MG63 (cell line): ENCODE measurements at regions not wholly inside any gene's neighbourhood (a gene's known extent, or its start where the extent isn't known, plus 50 kb on each side); places are given as distances from the start of the nearest gene placed in this dataset.
"Not testable (repeated sequence)": the region's sequence is repeated elsewhere in the genome, so short reads cannot be mapped to it uniquely, and the experiment has no call there.

ENCODE experiments used
- DNase-seq: peaks from one replicate; pipeline ENCODE4 v3.0.0-alpha.2; 2020
- H3K27me3 ChIP-seq: fragments of 250-450 bp; sonication (Bioruptor Pico); 2 replicates; pipeline ENCODE4 v1.5.1; 2020; ENCODE audit warnings: mild to moderate bottlenecking, moderate library complexity
- H3K36me3 ChIP-seq: fragments of 250-450 bp; sonication (Bioruptor Pico); 2 replicates; pipeline ENCODE4 v1.5.1; 2020; ENCODE audit warnings: mild to moderate bottlenecking, moderate library complexity
- H3K4me3 ChIP-seq: fragments of 250-450 bp; sonication (Bioruptor Pico); 2 replicates; pipeline ENCODE4 v1.5.1; 2020; ENCODE audit warnings: mild to moderate bottlenecking, moderate library complexity
- H3K9me3 ChIP-seq: fragments of 250-450 bp; sonication (Bioruptor Pico); 2 replicates; pipeline ENCODE4 v1.5.1; 2020; ENCODE audit warnings: mild to moderate bottlenecking, moderate library complexity

- H3K27me3 ChIP-seq, DNase-seq, H3K4me3 ChIP-seq, H3K36me3 ChIP-seq, H3K9me3 ChIP-seq: not testable (repeated sequence)
Observed at GRCh38 chr12:78575208-78575607, 289.4 kb upstream of the SYT1 start.

DNA sequence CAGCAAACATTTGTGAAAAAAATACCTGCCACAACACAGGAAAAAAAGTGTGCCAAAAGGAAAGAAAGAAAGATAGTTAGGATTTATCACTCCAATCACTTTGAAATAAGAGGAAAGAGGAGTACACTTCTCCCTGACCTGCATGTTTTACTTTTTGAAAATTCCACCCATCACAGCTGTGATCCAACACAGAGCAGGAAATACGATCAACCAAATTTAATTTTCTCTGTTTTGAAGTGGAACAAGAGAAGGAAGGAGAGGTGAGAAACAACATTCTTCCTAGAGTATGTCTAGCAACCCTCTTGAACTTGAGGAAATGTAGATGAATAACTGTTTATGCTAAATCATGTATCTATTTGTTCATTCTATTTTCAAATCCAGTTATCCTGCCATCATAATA, 284.7 kb upstream of the SYT1 start:
- H3K27me3 ChIP-seq, result no peaks in the 10 kb centered on the region
- H3K9me3 ChIP-seq, result peaks cover 3% of the 10 kb centered on the region
- H3K36me3 ChIP-seq, result no peaks in the 10 kb centered on the region
- H3K4me3 ChIP-seq, result no peak overlapping the region
- no peak for DNase-seq

GRCh38 chr12:78580296-78580695, 284.3 kb upstream of the SYT1 start:
- peaks cover 5% of the 10 kb centered on the region for H3K9me3 ChIP-seq
- H3K36me3 ChIP-seq, result no peaks in the 10 kb centered on the region
- no peak overlapping the region for H3K4me3 ChIP-seq
- DNase-seq, result no peak
- H3K27me3 ChIP-seq, result no peaks in the 10 kb centered on the region

GRCh38 chr12:78584695-78585094, 279.9 kb upstream of the SYT1 start:
- H3K9me3 ChIP-seq, result peaks cover 5% of the 10 kb centered on the region
- no peaks in the 10 kb centered on the region for H3K27me3 ChIP-seq
- DNase-seq, result no peak
- no peak overlapping the region for H3K4me3 ChIP-seq
- no peaks in the 10 kb centered on the region for H3K36me3 ChIP-seq

GRCh38 chr12:78585132-78585531, 279.4 kb upstream of the SYT1 start:
- H3K9me3 ChIP-seq, result peaks cover 5% of the 10 kb centered on the region
- H3K4me3 ChIP-seq, result no peak overlapping the region
- DNase-seq, result no peak
- no peaks in the 10 kb centered on the region for H3K36me3 ChIP-seq
- H3K27me3 ChIP-seq, result no peaks in the 10 kb centered on the region

DNA sequence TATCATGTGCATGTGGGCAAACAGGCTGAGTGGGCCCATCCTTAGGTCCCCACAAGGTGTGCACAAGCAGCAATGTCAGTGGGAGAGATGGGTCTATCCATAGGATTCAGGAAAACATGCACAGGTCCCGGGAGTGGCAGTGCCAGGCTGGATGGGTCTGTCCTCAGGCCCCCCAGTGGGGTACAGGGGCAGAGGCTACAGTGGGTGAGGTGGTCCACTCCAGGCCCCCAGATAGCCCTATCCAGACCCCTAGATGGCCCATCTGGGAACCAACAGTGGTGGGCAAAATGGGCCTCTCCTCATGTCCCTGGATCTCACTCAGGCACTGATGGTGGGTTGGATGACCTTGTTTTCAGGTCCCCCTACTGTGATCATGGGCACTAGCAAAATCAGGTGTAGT, 277.8 kb upstream of the SYT1 start:
- Histone ChIP-seq H3K9me3 (peaks cover 5% of the 10 kb centered on the region), H3K36me3 (no peaks in the 10 kb centered on the region), H3K4me3 (no peak overlapping the region), H3K27me3 (no peaks in the 10 kb centered on the region)
- no peak for DNase-seq

GRCh38 chr12:78599366-78599765, 265.2 kb upstream of the SYT1 start:
- DNase-seq, result no peak
- Histone ChIP-seq H3K4me3 (no peak overlapping the region), H3K27me3 (no peaks in the 10 kb centered on the region), H3K9me3 (no peaks in the 10 kb centered on the region), H3K36me3 (no peaks in the 10 kb centered on the region)

GRCh38 chr12:78600541-78600940, 264.0 kb upstream of the SYT1 start:
- H3K36me3 ChIP-seq, result no peaks in the 10 kb centered on the region
- no peaks in the 10 kb centered on the region for H3K27me3 ChIP-seq
- no peak for DNase-seq
- H3K4me3 ChIP-seq, result no peak overlapping the region
- H3K9me3 ChIP-seq, result no peaks in the 10 kb centered on the region

DNA sequence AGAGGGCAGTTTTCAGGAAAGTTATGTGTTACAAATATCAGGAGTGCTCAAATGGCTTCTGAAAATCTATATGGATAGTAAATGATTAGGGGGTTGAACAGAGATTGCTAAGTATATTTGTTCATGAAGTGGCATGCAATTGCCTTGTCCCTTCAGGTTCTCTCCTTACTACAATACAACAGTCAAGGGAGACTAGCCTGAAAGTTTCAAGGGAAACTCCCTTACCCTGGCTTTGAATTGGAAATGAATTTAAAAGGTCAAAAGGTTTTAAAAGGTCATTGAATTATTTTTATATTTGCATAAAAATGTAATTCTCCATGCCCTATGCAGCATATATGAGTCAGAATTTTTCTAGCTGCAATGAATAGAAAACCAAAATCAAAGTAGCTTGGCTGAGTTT, 253.1 kb upstream of the SYT1 start:
- Histone ChIP-seq H3K4me3 (no peak overlapping the region), H3K36me3 (no peaks in the 10 kb centered on the region), H3K27me3 (no peaks in the 10 kb centered on the region), H3K9me3 (no peaks in the 10 kb centered on the region)
- DNase-seq, result no peak

DNA sequence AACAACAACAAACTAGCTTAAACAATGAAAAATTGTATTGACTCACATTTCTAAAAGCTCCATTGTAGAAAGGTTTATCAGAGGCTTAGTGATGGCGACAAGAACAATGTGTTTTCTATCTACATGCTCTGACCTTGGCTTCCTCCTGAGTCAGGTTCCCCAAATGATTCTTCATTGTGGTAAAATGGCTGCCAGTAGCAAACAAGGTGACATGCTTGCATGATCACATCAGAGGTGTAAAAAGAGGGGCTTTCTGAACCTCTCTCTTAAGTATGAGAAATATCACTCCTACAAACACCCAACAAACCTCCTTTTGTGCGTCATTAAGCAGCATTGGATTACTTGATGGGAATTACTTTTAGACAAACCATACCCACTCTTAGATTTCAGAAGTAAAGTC, 252.4 kb upstream of the SYT1 start:
- Histone ChIP-seq H3K4me3 (no peak overlapping the region), H3K36me3 (no peaks in the 10 kb centered on the region), H3K9me3 (no peaks in the 10 kb centered on the region), H3K27me3 (no peaks in the 10 kb centered on the region)
- no peak for DNase-seq

DNA sequence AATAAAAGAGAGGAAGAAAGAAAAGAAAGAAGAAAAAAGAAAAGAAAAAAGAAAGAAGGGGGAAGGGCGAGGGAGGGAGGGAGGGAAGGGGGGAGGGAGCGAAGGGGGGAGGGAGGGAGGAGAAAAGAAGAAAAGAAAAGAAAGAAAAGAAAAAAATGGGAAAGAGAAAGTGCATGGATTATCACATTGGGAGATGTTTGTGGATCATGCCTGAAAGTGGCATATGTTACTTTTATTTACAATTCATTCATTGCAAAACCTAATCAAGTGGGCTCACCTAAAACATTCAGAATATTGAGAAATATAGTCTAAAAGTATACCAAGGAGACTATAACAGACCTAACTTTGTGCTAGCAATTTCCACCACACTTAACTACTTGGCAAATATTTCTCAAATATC, 246.9 kb upstream of the SYT1 start:
- Histone ChIP-seq H3K36me3 (no peaks in the 10 kb centered on the region), H3K27me3 (no peaks in the 10 kb centered on the region), H3K9me3 (no peaks in the 10 kb centered on the region), H3K4me3 (no peak overlapping the region)
- no peak for DNase-seq

- Histone ChIP-seq H3K9me3 (no peaks in the 10 kb centered on the region), H3K27me3 (no peaks in the 10 kb centered on the region), H3K4me3 (no peak overlapping the region), H3K36me3 (no peaks in the 10 kb centered on the region)
- no peak for DNase-seq
Observed at GRCh38 chr12:78622529-78623195, 241.9 kb upstream of the SYT1 start.

- Histone ChIP-seq H3K4me3 (no peak overlapping the region), H3K27me3 (no peaks in the 10 kb centered on the region), H3K36me3 (no peaks in the 10 kb centered on the region), H3K9me3 (no peaks in the 10 kb centered on the region)
- no peak for DNase-seq
Observed at GRCh38 chr12:78628491-78629100, 236.0 kb upstream of the SYT1 start.

GRCh38 chr12:78636231-78636855, 228.2 kb upstream of the SYT1 start:
- no peaks in the 10 kb centered on the region for H3K9me3 ChIP-seq
- no peak for DNase-seq
- H3K27me3 ChIP-seq, result no peaks in the 10 kb centered on the region
- no peak overlapping the region for H3K4me3 ChIP-seq
- no peaks in the 10 kb centered on the region for H3K36me3 ChIP-seq

GRCh38 chr12:78641837-78642423, 222.6 kb upstream of the SYT1 start:
- no peak for DNase-seq

DNA sequence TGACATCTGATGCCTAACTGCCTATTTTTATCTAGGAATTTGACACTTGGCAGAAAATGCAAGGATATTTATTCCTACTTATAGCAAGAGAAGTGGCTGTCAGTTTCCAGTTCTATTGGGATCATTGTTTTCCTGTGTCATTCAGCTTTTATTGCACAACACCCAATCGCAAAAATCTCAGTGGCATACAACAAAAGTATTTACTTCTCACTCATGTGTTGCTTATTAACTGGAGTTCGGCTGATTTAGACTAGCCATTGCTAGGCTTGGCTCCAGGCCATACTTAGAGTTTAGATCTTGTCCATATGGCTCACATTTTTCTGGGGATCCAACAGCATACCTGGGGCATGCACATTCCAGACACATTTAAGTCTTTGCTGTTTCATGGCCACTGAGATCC, 218.6 kb upstream of the SYT1 start:
- H3K27me3 ChIP-seq, result no peaks in the 10 kb centered on the region
- no peaks in the 10 kb centered on the region for H3K36me3 ChIP-seq
- H3K9me3 ChIP-seq, result no peaks in the 10 kb centered on the region
- H3K4me3 ChIP-seq, result no peak overlapping the region
- DNase-seq, result no peak

More at GRCh38 chr12:78641837-78642423, 222.6 kb upstream of the SYT1 start:
- no peaks in the 10 kb centered on the region for H3K27me3 ChIP-seq
- no peaks in the 10 kb centered on the region for H3K9me3 ChIP-seq
- H3K36me3 ChIP-seq, result no peaks in the 10 kb centered on the region
- no peak overlapping the region for H3K4me3 ChIP-seq

DNA sequence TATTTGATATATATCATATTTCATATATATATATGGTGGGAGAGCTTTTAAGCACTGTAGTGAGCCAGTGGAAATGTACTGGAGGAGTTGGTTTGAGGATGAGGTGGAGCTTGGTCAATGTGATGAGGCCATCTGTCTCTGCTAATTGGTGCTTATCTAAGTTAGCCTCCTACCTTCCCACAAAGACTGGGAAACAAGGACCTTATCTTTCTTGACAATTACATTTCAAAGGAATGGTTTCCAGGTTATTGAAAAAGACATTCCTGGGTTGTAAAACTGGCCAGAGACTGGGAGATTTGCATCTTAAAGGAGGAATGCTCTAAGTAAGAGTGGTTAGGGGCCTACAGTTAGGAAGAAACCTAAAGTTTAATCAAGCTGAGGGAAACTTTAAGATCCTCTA, 212.8 kb upstream of the SYT1 start:
- H3K36me3 ChIP-seq, result no peaks in the 10 kb centered on the region
- H3K9me3 ChIP-seq, result no peaks in the 10 kb centered on the region
- no peak for DNase-seq
- no peak overlapping the region for H3K4me3 ChIP-seq
- H3K27me3 ChIP-seq, result no peaks in the 10 kb centered on the region

DNA sequence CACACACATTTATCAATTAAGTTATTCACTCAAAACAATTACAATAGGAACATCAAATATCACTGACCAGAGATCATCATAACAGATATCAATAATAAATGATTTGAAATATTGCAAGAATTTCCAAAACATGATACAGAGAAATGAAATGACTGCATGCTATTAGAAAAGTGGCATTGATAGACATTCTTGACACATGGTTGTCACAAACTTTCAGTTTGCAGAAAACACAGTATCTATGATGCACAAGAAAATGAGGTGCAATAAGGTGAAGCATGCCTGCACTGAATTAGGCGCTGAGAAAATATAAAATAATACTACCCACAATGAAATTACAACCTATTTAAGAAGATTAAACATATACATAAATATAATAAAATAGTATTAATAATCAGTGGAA, 198.0 kb upstream of the SYT1 start:
- no peak for DNase-seq
- Histone ChIP-seq H3K9me3 (no peaks in the 10 kb centered on the region), H3K27me3 (no peaks in the 10 kb centered on the region), H3K4me3 (no peak overlapping the region), H3K36me3 (no peaks in the 10 kb centered on the region)
